ENCODE measurements at regions not wholly inside any gene's neighbourhood (a gene's known extent, or its start where the extent isn't known, plus 50 kb on each side); places are given as distances from the start of the nearest gene placed in this dataset.

DNA sequence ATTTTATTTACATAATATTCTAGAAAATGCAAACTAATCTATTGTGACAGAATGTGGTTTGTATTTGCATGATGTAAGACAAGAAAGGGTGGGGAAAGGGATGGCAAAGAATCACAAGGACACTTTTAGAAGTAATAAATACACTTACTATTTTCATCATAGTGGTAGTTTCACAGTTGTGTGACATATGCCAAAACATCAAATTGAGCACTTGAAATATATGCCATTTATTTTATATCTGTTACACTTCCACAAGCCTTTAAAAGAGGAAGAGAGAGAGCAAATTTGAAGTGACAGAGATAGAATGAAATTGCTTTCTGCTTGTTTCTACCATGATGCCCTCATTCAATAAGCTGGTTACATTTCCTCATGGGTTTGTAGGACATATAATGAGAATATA is 230.0 kb upstream of the NWD2 start:
- TF ChIP-seq, protein P1, sequence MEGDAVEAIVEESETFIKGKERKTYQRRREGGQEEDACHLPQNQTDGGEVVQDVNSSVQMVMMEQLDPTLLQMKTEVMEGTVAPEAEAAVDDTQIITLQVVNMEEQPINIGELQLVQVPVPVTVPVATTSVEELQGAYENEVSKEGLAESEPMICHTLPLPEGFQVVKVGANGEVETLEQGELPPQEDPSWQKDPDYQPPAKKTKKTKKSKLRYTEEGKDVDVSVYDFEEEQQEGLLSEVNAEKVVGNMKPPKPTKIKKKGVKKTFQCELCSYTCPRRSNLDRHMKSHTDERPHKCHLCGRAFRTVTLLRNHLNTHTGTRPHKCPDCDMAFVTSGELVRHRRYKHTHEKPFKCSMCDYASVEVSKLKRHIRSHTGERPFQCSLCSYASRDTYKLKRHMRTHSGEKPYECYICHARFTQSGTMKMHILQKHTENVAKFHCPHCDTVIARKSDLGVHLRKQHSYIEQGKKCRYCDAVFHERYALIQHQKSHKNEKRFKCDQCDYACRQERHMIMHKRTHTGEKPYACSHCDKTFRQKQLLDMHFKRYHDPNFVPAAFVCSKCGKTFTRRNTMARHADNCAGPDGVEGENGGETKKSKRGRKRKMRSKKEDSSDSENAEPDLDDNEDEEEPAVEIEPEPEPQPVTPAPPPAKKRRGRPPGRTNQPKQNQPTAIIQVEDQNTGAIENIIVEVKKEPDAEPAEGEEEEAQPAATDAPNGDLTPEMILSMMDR (tag by site-specific recombination; IDR thresholded peaks at IDR 0.05) = no peak
- no peak for TF ChIP-seq YY1 (tag by site-specific recombination; IDR thresholded peaks at IDR 0.05)
- TF ChIP-seq, protein P2, sequence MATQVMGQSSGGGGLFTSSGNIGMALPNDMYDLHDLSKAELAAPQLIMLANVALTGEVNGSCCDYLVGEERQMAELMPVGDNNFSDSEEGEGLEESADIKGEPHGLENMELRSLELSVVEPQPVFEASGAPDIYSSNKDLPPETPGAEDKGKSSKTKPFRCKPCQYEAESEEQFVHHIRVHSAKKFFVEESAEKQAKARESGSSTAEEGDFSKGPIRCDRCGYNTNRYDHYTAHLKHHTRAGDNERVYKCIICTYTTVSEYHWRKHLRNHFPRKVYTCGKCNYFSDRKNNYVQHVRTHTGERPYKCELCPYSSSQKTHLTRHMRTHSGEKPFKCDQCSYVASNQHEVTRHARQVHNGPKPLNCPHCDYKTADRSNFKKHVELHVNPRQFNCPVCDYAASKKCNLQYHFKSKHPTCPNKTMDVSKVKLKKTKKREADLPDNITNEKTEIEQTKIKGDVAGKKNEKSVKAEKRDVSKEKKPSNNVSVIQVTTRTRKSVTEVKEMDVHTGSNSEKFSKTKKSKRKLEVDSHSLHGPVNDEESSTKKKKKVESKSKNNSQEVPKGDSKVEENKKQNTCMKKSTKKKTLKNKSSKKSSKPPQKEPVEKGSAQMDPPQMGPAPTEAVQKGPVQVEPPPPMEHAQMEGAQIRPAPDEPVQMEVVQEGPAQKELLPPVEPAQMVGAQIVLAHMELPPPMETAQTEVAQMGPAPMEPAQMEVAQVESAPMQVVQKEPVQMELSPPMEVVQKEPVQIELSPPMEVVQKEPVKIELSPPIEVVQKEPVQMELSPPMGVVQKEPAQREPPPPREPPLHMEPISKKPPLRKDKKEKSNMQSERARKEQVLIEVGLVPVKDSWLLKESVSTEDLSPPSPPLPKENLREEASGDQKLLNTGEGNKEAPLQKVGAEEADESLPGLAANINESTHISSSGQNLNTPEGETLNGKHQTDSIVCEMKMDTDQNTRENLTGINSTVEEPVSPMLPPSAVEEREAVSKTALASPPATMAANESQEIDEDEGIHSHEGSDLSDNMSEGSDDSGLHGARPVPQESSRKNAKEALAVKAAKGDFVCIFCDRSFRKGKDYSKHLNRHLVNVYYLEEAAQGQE (tag by site-specific recombination; IDR thresholded peaks at IDR 0.05) = no peak
- TF ChIP-seq MEIS1 (CRISPR knock-in tag; IDR thresholded peaks at IDR 0.05; ENCODE audit: borderline replicate concordance) = no peak

All from HEK293 (cell line).